T-cell (primary cell): ENCODE measurements at regions not wholly inside any gene's neighbourhood (a gene's known extent, or its start where the extent isn't known, plus 50 kb on each side); places are given as distances from the start of the nearest gene placed in this dataset.
"Not testable (repeated sequence)": the region's sequence is repeated elsewhere in the genome, so short reads cannot be mapped to it uniquely, and the experiment has no call there.

Experiments
- ATAC-seq, 4 experiments: fragments of 200-7000 bp in 3 of 4; fragments of 150-1000 bp in 1 of 4; cut with Tn5 transposase; replicated peaks in 1 of 4; 1 replicate in 3 of 4; 2 replicates in 1 of 4; pipeline ENCODE4 v1.10.0; 2021; ENCODE audit warnings: moderate library complexity in 3 of 4, mild to moderate bottlenecking in 2 of 4, moderate number of reproducible peaks in 1 of 4
- CTCF ChIA-PET, 2 donors: fragments of 300-600 bp; sonication (Branson Sonifier 250); formaldehyde crosslinking; loops; one replicate each; lab custom pipeline; 2022; ENCODE audit warnings: antibody characterized with exemption in 2 of 2; lab: Charles Lee
- POLR2A ChIA-PET, 2 donors: fragments of 300-600 bp; sonication (Branson Sonifier 250); formaldehyde crosslinking; loops; one replicate each; lab custom pipeline; 2022; ENCODE audit warnings: antibody characterized with exemption in 2 of 2; lab: Charles Lee
- DNase-seq, 35 experiments: peaks; one replicate each; pipeline versions ENCODE4 v3.0.0 to v3.0.0-alpha.2; 2013 to 2023
- H3K27ac ChIP-seq: one replicate; pipeline ENCODE4 v1.5.1; 2013; ENCODE audit warnings: low read length
- H3K27me3 ChIP-seq, 2 experiments: replicated peaks in 1 of 2; 1 replicate in 1 of 2; 2 replicates in 1 of 2; pipeline versions ENCODE4 v1.6.1 to v1.7.0; 2013; ENCODE audit warnings: low read length in 1 of 2, mixed read lengths in 1 of 2; ENCODE audit not compliant: control insufficient read depth in 2 of 2, insufficient read depth in 2 of 2; ENCODE audit errors: extremely low read depth in 1 of 2
- H3K36me3 ChIP-seq, 2 donors: 1 replicate in 1 of 2; 2 replicates in 1 of 2; pipeline versions ENCODE4 v1.6.1 to v1.7.0; 2013; ENCODE audit warnings: low read length in 1 of 2; ENCODE audit not compliant: control insufficient read depth in 2 of 2, insufficient read depth in 1 of 2; ENCODE audit errors: extremely low read depth in 1 of 2
- H3K4me1 ChIP-seq, 2 experiments: 1 replicate in 1 of 2; 2 replicates in 1 of 2; pipeline versions ENCODE4 v1.6.1 to v1.7.0; 2013; ENCODE audit warnings: low read length in 2 of 2, mixed read lengths in 1 of 2; ENCODE audit not compliant: insufficient read depth in 2 of 2, control insufficient read depth in 1 of 2; ENCODE audit errors: extremely low read depth in 1 of 2
- H3K4me3 ChIP-seq, 2 donors: 1 replicate in 1 of 2; 2 replicates in 1 of 2; pipeline versions ENCODE4 v1.5.1 to v1.7.0; 2013; ENCODE audit warnings: mild to moderate bottlenecking in 2 of 2, low read length in 1 of 2, moderate library complexity in 1 of 2; ENCODE audit not compliant: control insufficient read depth in 1 of 2; ENCODE audit errors: extremely low read depth in 1 of 2
- H3K9me3 ChIP-seq: 2 replicates; pipeline ENCODE4 v1.7.0; 2013
- H3K27ac Mint-ChIP-seq, 2 donors: one replicate each; pipeline ENCODE4 v1.8.0; 2020 to 2021; ENCODE audit warnings: mild to moderate bottlenecking in 2 of 2, mixed read lengths in 2 of 2
- H3K27me3 Mint-ChIP-seq, 2 donors: one replicate each; pipeline ENCODE4 v1.8.0; 2021 to 2022; ENCODE audit warnings: mixed read lengths in 2 of 2
- H3K36me3 Mint-ChIP-seq: one replicate; pipeline ENCODE4 v1.8.0; 2021; ENCODE audit warnings: mixed read lengths
- H3K4me1 Mint-ChIP-seq, 3 donors: one replicate each; pipeline ENCODE4 v1.8.0; 2020 to 2022; ENCODE audit warnings: mixed read lengths in 3 of 3, mild to moderate bottlenecking in 1 of 3
- H3K4me3 Mint-ChIP-seq, 3 donors: one replicate each; pipeline ENCODE4 v1.8.0; 2020 to 2022; ENCODE audit warnings: mild to moderate bottlenecking in 3 of 3, mixed read lengths in 3 of 3, moderate library complexity in 3 of 3
- H3K9me3 Mint-ChIP-seq, 3 donors: one replicate each; pipeline ENCODE4 v1.8.0; 2020 to 2022; ENCODE audit warnings: mixed read lengths in 3 of 3
- WGBS: methylation state at CpG from one replicate; pipeline ENCODE4 v1.1.5; 2013; ENCODE audit warnings: missing lambda C conversion rate; ENCODE audit not compliant: insufficient coverage; 5-methylcytosine and 5-hydroxymethylcytosine counted together

- H3K4me3 ChIP-seq, H3K36me3 Mint-ChIP-seq, POLR2A ChIA-PET, ATAC-seq, H3K27me3 ChIP-seq, H3K9me3 ChIP-seq, H3K27me3 Mint-ChIP-seq, CTCF ChIA-PET, H3K4me1 ChIP-seq, H3K36me3 ChIP-seq, H3K9me3 Mint-ChIP-seq, H3K27ac ChIP-seq, H3K4me1 Mint-ChIP-seq, H3K27ac Mint-ChIP-seq, H3K4me3 Mint-ChIP-seq, DNase-seq: not testable (repeated sequence)
- no CpG with 5 or more reads among the region's 2 CpGs for WGBS
These were observed 219.5 kb downstream of the SPATA31A6 start for GRCh38 chr9:42402919-42403318.

DNA sequence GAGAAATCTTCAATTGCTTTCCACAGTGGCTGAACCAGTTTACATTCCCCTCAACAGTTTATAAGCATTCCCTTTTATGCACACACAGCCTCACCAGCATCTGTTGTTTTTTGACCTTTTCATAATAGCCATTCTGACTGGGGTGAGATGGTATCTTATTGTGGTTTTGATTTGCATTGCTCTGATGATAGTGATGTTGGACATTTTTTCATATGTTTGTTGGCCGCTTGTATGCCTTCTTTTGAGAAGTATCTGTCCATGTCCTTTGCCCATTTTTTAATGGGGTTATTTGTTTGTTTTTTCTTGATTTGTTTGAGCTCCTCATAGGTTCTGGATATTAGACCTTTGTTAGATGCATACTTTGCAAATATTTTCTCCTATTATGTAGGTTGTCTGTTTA is 226.1 kb downstream of the SPATA31A6 start:
- WGBS, result no CpG with 5 or more reads among the region's 1 CpG
- H3K4me3 Mint-ChIP-seq, H3K36me3 ChIP-seq, H3K9me3 Mint-ChIP-seq, H3K4me1 ChIP-seq, H3K27ac ChIP-seq, POLR2A ChIA-PET, H3K27me3 Mint-ChIP-seq, H3K4me3 ChIP-seq, H3K36me3 Mint-ChIP-seq, ATAC-seq, H3K4me1 Mint-ChIP-seq, H3K9me3 ChIP-seq, H3K27ac Mint-ChIP-seq, CTCF ChIA-PET, H3K27me3 ChIP-seq, DNase-seq: not testable (repeated sequence)

GRCh38 chr9:42412354-42412753 is 228.9 kb downstream of the SPATA31A6 start:
- H3K9me3 Mint-ChIP-seq, H3K4me1 ChIP-seq, POLR2A ChIA-PET, H3K27me3 ChIP-seq, H3K9me3 ChIP-seq, DNase-seq, CTCF ChIA-PET, H3K4me1 Mint-ChIP-seq, H3K27ac Mint-ChIP-seq, H3K27ac ChIP-seq, H3K36me3 ChIP-seq, ATAC-seq, H3K36me3 Mint-ChIP-seq, H3K27me3 Mint-ChIP-seq, H3K4me3 Mint-ChIP-seq, H3K4me3 ChIP-seq: not testable (repeated sequence)
- no CpG with 5 or more reads among the region's 1 CpG for whole genome bisulfite sequencing

DNA sequence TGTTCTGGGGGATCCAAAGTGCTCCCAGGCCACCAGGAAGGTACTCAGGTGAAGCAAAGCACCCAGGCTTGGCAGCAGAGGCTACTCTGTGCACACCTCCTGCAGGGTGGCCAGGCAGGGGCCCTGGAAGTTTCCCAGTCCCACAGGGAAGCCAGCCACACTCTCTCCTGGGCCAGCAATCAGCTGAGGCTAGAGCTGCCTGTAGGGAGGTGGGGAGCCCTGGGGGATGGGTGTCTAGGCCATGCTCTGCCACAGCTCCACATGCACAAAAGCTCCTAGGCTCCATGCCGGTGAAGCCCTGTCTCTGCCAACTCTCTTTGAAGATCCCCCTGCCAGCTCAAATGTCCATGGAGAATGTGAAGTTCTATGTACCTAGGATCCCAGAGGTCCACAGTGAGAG is 231.4 kb downstream of the SPATA31A6 start:
- CTCF ChIA-PET, H3K36me3 Mint-ChIP-seq, H3K9me3 ChIP-seq, H3K4me3 Mint-ChIP-seq, H3K27ac Mint-ChIP-seq, H3K27ac ChIP-seq, H3K27me3 Mint-ChIP-seq, H3K27me3 ChIP-seq, H3K4me1 Mint-ChIP-seq, POLR2A ChIA-PET, ATAC-seq, DNase-seq, H3K4me3 ChIP-seq, H3K36me3 ChIP-seq, H3K4me1 ChIP-seq, H3K9me3 Mint-ChIP-seq: not testable (repeated sequence)
- WGBS, result no CpG with 5 or more reads among the region's 1 CpG

GRCh38 chr9:42419652-42420051 is 236.2 kb downstream of the SPATA31A6 start:
- H3K9me3 ChIP-seq, ATAC-seq, H3K27me3 Mint-ChIP-seq, H3K36me3 Mint-ChIP-seq, H3K4me1 ChIP-seq, H3K4me3 ChIP-seq, H3K4me3 Mint-ChIP-seq, POLR2A ChIA-PET, DNase-seq, H3K27me3 ChIP-seq, H3K27ac Mint-ChIP-seq, H3K9me3 Mint-ChIP-seq, H3K4me1 Mint-ChIP-seq, CTCF ChIA-PET, H3K27ac ChIP-seq, H3K36me3 ChIP-seq: not testable (repeated sequence)
- no CpG with 5 or more reads among the region's 8 CpGs for WGBS

DNA sequence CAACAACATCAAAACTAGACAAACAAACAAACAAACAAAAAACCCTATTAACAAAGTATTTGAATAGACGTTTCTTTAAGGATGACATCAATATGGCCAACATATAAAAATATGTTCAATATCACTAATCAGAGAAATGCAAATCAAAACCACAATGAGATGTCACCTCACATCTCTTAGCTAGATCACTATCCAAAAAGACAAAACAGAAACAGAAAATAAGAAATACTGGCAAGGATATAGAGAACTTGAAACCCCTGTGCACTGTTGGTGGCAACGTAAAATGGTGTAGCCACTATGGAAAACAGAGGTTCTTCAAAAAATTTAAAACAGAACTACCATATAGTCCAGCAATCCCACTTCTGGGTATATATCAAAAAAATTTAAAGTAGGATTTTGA is 236.9 kb downstream of the SPATA31A6 start:
- H3K27me3 ChIP-seq, H3K4me3 ChIP-seq, H3K9me3 Mint-ChIP-seq, H3K36me3 Mint-ChIP-seq, H3K27me3 Mint-ChIP-seq, ATAC-seq, H3K4me1 Mint-ChIP-seq, H3K27ac Mint-ChIP-seq, POLR2A ChIA-PET, H3K9me3 ChIP-seq, H3K4me1 ChIP-seq, DNase-seq, H3K36me3 ChIP-seq, CTCF ChIA-PET, H3K4me3 Mint-ChIP-seq, H3K27ac ChIP-seq: not testable (repeated sequence)
- no CpG with 5 or more reads among the region's 2 CpGs for WGBS

DNA sequence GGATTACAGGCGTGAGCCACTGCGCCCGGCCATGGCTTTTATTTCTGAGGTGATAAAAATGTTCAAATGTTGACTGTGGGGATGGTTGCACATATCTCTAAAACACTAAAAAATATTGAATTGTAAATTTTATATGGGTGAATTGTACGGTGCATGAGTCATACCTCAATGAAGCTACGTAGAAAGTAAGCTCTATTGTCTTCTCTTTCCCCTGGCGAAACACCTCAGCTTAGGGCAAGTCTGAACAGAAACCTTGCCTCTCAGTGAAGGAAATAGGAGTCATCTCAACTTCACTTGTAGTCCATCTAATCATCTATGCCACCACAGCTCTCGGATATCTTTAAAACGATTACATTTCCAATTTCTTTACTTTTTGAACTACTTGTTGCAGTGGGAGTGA is 238.2 kb downstream of the SPATA31A6 start:
- H3K27me3 Mint-ChIP-seq, H3K27ac Mint-ChIP-seq, H3K36me3 ChIP-seq, DNase-seq, H3K9me3 Mint-ChIP-seq, H3K27me3 ChIP-seq, H3K9me3 ChIP-seq, H3K27ac ChIP-seq, H3K4me1 ChIP-seq, H3K4me3 ChIP-seq, ATAC-seq, H3K4me1 Mint-ChIP-seq, POLR2A ChIA-PET, H3K36me3 Mint-ChIP-seq, H3K4me3 Mint-ChIP-seq, CTCF ChIA-PET: not testable (repeated sequence)
- WGBS, result no CpG with 5 or more reads among the region's 8 CpGs
